Stimulated activated CD4-positive, alpha-beta T cell treated with anti-CD3 and anti-CD28 coated beads, Interleukin-15, amount 100 ng/mL, for 48 hours (primary cell): ENCODE measurements at regions not wholly inside any gene's neighbourhood (a gene's known extent, or its start where the extent isn't known, plus 50 kb on each side); places are given as distances from the start of the nearest gene placed in this dataset.

ENCODE experiments used
- DNase-seq, 2 donors: peaks; one replicate each; pipeline ENCODE4 v3.0.0-alpha.2; 2020; ENCODE audit warnings: low read depth in 2 of 2

DNA sequence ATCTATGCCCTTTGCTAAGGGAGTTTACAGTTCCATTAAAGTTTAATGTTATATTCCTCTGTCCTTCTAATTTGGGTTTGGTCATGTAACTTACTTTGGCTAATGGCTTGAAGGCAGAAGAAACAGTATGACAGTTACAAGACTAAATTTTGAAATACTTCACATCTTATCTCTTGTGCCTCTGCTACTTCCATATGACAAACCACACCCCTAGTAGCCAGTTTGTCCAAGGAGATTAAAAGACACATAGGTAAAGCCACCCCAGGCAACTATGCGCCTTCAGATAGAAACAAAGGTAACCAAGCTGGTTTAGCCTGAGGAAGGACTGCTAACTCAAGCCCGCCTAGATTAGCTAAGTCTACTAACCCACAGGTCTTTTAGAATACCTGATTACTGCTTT is 273.4 kb upstream of the MIR17HG start:
- no peak for DNase-seq

DNA sequence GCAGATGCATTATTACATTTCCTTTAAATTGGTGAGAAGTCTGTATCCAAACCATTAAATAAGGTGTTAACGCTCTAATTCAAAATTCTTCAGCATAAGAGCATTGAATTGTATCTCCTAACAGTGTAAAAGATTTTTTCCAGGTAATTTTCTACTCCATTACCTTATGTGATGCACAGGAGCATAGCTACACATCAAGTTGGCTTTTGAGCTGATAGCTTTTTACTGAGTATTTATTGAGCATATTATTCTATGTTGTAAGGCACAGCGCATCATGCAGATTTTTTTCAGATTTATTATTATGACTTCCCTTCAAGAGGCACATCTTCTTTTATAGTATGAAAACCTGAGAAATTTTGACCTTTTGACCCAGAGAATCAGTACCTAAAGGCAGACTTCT is 270.7 kb upstream of the MIR17HG start:
- no peak for DNase-seq

DNA sequence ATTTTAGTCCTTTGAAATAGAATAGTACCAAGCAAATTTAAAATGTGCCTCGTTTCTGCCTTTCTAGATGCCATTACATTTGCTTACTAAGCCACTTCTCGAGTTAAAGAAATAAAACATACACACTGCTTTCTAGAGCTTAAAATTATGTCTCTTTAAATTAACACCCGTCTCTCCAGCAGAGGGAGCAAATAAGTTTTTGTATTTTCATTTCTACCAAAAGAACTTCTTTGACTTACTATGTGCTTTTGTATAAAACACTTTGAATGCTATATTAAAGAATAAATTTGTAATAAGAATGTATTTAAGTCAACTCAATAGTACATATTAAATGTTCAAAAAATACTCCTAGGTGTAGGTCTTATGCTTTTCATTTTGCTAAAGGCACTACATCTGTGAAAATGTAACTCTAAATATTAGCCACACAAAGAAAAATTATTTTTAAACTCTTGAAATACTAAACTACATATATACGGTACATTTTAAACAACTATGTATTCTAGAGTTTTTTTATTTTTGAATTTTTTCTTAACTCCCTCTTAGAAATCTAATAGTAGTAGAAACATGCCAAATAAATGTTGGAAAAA is 269.3 kb upstream of the MIR17HG start:
- no peak for DNase-seq

DNA sequence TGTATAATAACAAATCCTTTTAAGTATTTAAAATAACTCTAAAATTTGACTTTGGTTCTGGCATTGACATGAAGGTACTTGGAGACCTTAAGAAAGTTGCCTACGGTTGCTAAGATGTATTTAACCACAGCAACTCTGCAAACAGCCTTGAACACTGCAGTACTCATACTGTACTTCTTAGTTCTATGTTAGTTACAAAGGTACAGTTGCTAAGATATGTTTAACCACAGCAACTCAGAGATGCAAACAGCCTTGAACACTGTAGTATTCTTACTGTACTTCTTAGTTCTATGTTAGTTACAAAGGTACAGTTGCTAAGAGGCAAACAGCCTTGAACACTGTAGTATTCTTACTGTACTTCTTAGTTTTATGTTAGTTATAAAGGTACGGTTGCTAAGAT is 268.3 kb upstream of the MIR17HG start:
- no peak for DNase-seq

DNA sequence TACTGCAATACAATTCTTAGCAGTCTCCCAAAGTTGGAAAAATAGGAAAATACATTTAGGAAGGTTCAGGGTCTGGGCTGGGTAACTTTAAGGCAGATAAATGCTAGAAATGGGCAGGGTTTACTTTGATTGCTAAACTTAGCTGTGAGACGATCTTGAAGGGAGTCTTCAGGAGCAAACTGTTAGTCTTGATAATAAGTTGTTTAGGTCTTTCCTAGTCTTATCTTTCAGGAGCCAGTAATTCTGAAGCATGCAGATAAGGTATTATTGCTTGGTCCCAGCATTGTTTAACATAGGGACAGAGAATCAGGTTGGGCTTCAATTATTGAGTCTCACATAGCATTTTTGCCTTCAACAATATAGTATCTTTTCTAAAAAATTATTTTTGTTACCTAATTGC is 262.4 kb upstream of the MIR17HG start:
- DNase-seq, result no peak

DNA sequence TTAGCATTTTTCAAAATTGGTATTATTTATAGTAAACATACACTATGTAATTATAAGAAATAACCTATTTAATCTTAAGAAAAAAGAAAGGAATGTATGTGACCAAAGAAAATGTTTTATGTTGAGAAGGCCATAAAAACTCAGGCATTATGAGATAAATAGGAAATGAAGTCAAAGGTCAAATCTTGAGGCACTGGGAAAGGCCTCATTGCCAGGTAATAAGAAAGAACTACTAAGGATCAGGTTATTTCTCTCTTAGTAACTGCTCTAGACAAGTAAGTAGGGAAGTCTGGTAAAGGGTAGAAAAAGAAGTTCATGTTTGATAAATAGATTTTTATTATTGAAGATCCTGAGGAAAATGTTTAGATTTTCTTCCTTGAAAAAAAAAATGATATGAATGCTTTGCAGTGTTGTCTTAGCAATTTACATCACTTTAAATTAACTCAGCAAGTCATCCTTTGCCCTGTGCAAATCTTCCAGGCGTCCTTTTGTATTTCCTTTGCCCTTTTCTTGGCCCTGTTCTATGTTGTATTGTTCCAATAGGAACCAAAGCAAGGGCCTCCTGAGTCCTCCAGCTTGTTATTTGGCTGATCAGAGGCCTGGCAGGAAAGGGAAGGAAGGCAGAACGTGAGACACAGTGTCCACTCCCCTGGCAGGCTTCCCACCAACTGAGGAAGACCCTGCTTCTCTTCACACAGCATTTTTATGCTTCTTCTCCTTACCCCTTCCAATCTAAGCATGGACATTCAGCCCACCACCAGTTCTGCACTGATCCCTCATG is 260.4 kb upstream of the MIR17HG start:
- DNase-seq, result no peak

DNA sequence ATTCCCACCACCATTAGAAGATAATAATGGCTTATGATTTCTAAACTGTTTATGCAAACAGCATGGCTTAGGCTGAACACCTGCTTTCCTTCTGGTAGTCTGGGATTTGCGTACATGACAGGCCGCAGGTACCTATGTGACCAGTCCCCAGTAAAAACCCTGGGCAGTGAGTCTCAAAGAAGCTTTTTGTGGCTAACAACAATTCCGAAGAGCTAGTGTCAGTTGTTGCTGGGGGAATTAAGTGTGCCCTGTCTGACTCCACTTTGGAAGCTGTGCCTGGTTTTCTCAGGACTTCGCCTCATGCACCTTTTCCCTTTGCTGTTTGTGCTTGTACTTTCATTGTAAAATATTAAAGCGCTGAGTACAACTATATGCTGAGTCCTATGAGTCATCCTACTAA is 250.2 kb upstream of the MIR17HG start:
- no peak for DNase-seq

DNA sequence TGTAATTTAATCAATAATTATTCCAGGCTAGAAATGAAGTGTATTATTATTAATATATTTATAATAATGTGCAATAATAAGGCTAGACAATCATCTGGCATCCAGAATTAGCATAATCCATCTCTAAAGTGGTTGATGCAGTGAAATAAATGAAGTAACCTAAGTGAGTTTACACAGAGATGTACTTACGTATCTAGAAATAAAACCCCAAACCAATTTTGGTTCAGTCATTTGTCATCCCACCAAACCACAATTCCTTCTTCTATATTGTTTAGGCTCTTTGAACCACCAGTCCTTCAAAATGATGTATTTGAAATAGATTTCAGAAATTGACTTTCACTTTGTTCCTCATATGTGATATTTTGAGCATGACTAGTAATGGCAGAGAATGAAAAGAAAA is 247.6 kb upstream of the MIR17HG start:
- DNase-seq, result no peak

DNA sequence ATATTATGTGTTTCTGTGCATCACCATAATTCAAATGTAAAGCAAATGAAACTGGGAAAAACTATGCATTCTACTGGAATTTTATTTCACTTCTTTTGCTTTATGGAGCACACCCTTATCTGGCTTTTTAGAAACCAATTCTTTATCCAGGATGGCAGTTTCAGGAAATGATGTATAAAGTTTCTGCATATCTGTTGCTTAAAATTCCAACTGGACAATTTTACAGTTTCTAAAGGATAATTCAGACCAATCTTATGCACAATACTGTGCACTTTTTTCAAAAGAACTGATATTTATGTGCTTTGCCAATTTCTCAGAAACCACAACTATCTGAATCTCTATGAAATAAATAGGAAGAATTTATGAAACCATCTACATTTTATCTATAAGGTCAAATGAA is 246.5 kb upstream of the MIR17HG start:
- DNase-seq, result no peak

DNA sequence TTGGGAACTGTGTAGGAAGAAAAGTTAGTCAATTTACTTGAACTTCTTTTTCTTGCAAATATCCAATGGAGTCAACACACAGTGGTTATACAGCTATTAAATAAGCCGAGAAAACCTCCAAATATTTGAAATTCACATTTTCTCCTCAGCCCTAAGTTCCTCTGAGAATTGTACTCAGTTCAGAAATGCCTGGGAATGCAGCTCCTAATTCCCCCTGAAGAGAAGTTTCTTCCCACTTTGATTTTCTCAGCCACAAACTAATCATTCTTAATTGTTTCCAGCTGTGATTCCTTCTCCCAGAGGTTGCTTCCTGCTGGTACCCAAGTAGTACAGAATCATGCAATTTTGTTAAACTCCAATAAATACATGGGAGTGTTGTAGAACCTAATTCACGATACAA is 246.1 kb upstream of the MIR17HG start:
- no peak for DNase-seq

DNA sequence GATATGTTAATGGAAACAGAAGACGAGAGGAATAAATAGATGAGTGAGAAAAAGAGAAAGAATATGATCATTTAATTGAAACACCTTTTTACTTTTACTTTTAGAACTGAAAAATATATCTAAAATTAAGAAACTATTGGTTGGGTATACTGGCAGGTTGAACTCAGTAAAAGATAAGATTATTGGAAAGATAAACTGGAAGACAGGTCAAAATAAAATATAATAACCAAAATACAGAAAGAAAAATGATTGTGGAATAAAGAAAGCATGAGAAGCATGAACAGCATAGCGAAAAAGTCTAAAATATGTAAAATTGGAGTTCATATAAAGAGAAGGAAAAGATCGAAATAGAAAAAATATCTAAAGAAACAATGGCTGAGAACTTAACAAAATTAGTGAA is 242.2 kb upstream of the MIR17HG start:
- DNase-seq, result no peak

DNA sequence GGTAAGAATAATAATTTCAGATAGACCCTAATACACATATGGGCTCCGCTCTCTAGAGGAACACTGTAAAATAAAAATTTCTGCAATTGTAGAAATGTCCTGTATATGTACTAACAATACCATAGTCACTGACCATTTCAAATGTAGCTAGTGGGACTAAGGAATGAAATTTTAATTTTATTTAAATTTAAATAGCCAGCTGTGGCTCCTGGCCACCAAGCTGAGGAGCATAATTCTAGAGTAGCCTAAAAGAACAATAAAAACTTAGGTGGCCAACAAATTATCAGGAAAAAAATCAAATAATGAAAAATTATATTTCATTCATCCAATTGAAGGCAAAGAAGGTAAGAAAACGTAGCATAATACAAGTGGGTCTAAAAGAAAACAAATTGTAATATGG is 240.9 kb upstream of the MIR17HG start:
- no peak for DNase-seq

DNA sequence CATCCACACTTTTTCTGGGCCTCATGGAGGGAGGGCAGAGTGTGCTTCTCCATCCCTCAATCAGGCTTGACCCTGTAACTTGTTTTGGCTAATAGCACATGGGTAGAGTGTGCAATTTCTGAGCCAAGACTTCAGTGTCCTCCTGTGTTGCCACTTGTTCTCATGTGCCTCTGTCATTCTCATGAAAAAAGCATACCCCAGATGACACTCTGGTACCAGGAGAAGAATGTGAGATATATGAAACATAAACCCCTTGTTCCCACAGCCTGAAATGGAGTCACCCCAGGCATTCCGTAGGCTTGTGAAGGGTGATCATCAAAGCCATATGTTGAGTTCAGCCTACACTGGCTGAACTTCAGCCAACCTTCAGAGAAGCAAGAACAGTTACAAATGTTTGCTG is 239.2 kb upstream of the MIR17HG start:
- DNase-seq, result no peak

DNA sequence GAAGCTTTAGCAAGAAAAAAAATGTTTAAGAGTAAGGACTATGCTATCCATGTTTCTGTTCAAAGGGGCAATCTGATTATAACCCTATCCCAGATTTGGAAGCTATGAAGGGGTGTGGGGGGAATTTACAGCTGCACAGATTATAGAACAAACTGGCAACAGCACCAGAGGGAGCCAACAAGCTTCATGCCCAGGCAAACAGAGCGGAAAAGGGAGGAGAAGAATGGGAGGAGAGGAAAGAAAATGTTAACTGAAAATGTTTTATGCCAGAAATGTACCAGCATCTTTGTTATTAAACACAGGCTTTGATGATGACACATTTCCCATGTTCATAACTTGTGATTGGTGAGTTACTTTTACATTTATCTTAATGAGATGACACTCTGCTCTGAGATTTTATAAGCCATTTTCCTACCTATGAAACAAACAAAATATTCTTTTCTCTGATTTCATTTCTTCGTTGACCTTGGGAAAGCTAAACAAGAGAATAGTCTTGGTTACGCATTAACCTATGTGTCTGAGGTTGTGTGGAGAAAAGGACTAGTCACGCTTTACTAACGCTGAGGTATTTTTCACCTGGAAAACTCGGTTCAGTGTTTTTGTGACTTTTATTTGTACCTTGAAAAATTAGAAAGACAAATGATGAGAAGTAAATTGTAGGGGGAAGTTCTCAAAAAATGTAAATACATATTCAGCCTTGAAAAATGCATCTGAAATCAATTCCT is 235.8 kb upstream of the MIR17HG start:
- DNase-seq, result no peak

DNA sequence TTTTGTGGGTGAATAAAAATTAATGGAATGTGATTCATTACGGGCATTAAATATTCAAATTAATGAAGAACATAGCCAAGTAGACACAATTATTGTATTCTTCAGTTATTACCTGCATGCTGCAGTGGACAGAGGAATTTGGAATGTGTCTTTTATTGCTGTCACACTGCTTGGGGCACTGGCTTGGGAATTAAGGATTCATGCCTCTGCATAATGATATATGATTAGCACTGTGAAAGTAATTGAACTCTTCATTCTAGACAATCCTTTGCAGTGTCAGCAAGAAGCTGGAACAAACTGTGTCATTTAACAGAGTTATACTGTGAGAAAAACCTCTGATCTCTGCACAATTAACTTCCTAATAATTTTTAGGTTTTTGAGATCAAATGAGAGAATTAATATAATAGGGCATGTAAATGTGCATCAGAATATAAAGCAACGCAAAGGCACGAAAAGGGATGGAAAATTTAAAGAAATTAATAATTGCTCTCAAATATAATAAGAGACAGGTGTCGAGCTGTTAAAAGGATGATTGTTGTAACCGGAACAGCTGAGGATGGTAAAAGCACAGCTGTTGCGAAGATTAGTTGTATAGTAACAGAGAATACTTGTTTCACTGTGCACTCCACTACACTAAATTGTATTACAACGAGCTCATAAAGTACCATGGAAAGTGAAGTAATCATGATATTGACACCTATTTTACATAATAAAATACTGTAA is 235.1 kb upstream of the MIR17HG start:
- DNase-seq, result no peak

DNA sequence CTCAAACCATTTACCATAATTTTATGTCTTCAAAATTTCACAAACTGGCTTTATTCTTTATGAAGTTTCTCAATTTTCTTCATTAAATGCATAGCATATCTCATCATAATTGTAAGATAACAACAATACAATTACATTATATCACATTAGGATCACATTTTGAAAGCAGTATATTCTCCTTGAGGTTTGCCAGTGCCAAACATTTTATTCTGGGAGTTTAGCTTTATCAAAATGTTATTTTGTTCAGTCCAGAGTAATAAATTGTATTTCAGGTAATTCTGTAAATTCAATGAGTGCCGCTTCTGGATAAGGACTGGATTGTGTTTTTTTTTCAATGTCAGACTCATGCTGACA is 234.6 kb upstream of the MIR17HG start:
- no peak for DNase-seq

DNA sequence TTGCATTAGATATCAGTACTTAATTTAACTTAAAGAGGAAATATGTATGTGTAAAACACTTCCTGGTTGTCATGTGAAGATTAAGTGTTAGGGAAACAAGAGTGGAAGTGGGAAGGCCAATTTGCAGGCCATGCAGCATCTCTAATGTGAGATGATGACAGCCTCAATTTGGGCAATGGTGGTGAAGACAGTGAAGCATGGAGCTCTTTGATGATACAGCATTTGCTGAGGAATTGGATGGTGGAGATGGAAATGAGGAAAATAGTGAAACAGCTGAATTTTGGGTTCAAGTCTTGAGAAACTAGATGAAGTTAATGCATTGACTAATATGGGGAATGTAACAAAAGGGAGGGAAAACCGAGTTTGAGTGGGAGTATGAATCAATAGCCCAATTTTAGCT is 231.7 kb upstream of the MIR17HG start:
- no peak for DNase-seq

DNA sequence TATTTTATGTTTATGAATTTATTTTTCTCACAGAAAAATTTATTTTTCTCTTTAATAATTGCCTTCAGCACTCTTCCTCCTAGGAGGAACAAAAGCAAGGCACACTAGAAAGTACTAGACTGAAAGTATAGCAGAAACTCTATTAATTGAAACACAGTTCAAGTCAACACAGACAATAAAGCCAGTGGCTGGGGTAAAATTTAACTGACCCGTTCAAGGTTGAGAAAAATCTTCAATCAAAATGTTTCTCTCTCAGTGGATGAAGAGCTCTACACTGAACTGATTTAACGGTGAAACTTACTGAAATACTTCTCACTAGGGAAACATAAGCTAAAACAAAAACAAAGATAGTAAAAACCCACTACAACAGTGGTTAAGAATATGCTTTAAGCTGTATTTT is 230.1 kb upstream of the MIR17HG start:
- no peak for DNase-seq

DNA sequence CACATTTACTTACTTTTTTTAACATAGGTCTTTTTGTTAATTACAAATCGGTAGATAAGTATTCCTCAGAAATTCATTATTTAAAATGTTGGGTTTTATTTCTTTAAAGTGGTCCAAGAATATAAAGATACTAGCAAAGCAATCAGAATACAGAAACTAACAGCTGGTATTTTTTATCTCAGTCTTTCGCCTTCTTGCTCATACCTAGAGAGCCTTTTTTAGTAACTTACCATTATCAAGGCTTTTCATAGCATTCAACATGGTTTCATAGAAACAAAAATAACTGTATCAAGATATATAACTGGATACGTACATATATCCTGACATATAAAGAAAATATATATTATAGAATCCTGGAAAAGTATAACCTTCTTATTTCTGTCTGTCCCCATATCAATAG is 227.8 kb upstream of the MIR17HG start:
- no peak for DNase-seq

DNA sequence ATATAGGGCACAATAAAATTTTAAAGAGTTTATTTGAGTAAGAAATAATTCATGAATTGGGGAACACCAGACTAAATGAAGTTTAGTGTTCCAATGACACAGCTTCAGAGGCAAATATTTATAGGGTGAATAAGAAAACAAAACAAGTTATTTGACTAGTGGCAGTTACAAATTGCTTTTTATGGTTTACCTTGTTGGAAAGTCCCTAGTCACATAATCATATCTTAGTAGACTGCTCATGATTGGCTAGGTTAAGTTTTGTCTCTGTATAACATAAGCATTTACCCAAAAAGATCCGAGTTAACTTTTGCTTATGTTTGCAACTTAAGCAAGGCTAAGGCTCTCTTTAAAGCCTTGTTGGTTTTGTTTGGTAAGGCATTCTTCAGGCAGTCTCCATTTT is 224.7 kb upstream of the MIR17HG start:
- no peak for DNase-seq

DNA sequence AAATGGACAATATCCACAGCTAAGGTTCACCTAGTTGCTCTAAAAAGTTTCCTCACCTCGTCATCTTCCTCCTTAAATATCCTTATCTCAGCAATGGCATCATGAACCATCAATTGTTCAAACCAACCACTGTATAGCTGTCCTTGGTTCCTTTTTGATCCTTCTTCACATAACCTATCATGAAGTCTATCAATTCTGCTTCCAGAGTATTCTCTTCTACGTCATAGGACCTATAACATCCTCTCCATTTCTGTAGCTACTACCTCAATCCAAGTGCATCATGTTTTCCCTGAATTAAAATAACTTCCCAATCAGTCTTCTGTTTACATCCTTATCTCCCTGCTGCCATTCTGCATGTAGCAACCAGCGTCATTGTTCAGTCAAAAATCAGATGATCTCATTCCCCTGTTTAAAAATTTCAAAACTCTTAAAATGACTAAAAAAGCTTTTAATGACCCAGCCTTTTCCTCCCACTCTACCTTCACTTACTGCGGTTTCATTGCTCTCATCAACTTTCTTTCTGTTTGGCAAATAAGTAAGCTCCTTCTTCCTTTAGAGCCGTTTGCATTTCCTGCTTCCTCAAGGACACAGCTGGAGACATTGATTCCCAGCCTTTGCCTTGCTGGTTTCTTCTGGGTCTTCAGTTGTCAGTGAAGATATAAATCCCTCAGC is 223.9 kb upstream of the MIR17HG start:
- DNase-seq, result no peak

DNA sequence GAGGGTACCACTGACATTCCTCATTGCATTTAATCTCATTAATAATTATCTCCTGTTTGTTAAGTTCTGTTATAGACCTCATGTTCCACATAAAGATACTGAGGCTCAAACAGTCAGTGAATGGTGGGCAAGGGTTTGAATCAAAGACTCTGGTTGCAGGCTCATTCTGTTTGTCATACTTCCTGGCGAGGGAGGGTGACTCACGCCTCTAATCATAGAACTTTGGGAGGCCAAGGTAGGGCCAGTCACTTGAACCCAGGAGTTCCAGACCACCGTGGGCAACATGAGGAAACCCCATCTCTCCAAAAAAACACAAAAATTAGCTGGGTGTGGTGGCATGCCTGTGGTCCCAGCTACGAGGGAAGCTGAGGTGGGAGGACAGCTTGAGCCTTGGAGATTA is 220.7 kb upstream of the MIR17HG start:
- DNase-seq, result no peak
